HEK293 (cell line): ENCODE measurements at regions not wholly inside any gene's neighbourhood (a gene's known extent, or its start where the extent isn't known, plus 50 kb on each side); places are given as distances from the start of the nearest gene placed in this dataset.

ENCODE experiments used
- CTCF ChIA-PET: fragments of 350-600 bp; formaldehyde crosslinking; extraction: SDS; loops from one replicate; lab custom pipeline; 2021; ENCODE audit warnings: antibody characterized with exemption; lab: Yijun Ruan, JAX
- POLR2A ChIA-PET: fragments of 300-600 bp; formaldehyde crosslinking; extraction: SDS; loops from one replicate; lab custom pipeline; 2020; ENCODE audit warnings: antibody characterized with exemption, inconsistent platforms; lab: Yijun Ruan, JAX
- H3K27ac ChIP-seq: fragments of 200-500 bp; sonication (Bioruptor generic); 2 replicates; pipeline ENCODE4 v1.5.1; 2014; ENCODE audit warnings: low read depth, low read length, control low read depth, inconsistent platforms; ENCODE audit errors: extremely low read depth
- H3K36me3 ChIP-seq, 2 experiments: fragments of 200-500 bp in 1 of 2; sonication (Bioruptor generic) in 1 of 2; 1 replicate in 1 of 2; 2 replicates in 1 of 2; pipeline ENCODE4 v1.5.1; 2014 to 2017; ENCODE audit warnings: inconsistent platforms in 2 of 2, low read length in 2 of 2; ENCODE audit not compliant: control insufficient read depth in 2 of 2, insufficient read depth in 1 of 2
- H3K4me1 ChIP-seq: fragments of 200-500 bp; sonication (Bioruptor generic); 2 replicates; pipeline ENCODE4 v1.5.1; 2014; ENCODE audit warnings: mild to moderate bottlenecking, low read length, inconsistent platforms; ENCODE audit not compliant: control insufficient read depth, insufficient read depth
- H3K4me3 ChIP-seq: 2 replicates; pipeline ENCODE4 v1.5.1; 2011; ENCODE audit warnings: low read depth, mild to moderate bottlenecking, control low read depth, low read length, moderate library complexity
- H3K9me3 ChIP-seq: fragments of 200-500 bp; sonication (Bioruptor generic); 2 replicates; pipeline ENCODE4 v1.5.1; 2014; ENCODE audit warnings: low read depth, low read length, inconsistent platforms; ENCODE audit not compliant: control insufficient read depth, insufficient read depth
- EGR2 ChIP-seq: fragments of 450-650 bp; formaldehyde crosslinking; IDR thresholded peaks from 2 replicates; pipeline ENCODE4 v1.5.1; 2016; ENCODE audit warnings: low read depth, missing biosample characterization, missing genetic modification characterization
- HOXA7 ChIP-seq: sonication (generic); formaldehyde crosslinking; IDR thresholded peaks from 2 replicates; pipeline ENCODE4 v1.8.1; 2022; ENCODE audit warnings: missing genetic modification reagents, borderline replicate concordance
- IKZF3 ChIP-seq: fragments of 450-650 bp; IDR thresholded peaks from 2 replicates; pipeline ENCODE4 v1.5.0; 2018; ENCODE audit warnings: missing biosample characterization, mild to moderate bottlenecking, missing genetic modification characterization, moderate library complexity
- OSR2 ChIP-seq: fragments of 450-650 bp; formaldehyde crosslinking; IDR thresholded peaks from 2 replicates; pipeline ENCODE4 v1.5.1; 2016; ENCODE audit warnings: missing biosample characterization, missing genetic modification characterization
- REPIN1 ChIP-seq: fragments of 450-650 bp; formaldehyde crosslinking; IDR thresholded peaks from 2 replicates; pipeline ENCODE4 v1.5.1; 2017; ENCODE audit warnings: missing biosample characterization, missing genetic modification characterization, low read depth
- SCRT2 ChIP-seq: fragments of 450-650 bp; formaldehyde crosslinking; IDR thresholded peaks from 2 replicates; pipeline ENCODE4 v1.5.1; 2016; ENCODE audit warnings: missing biosample characterization, missing genetic modification characterization
- TRIM28 ChIP-seq: IDR thresholded peaks from 2 replicates; pipeline ENCODE4 v1.6.1; 2011; ENCODE audit warnings: low read length, control low read depth, borderline replicate concordance
- ZNF10 ChIP-seq: fragments of 450-650 bp; formaldehyde crosslinking; IDR thresholded peaks from 2 replicates; pipeline ENCODE4 v1.5.1; 2017; ENCODE audit warnings: missing biosample characterization, missing genetic modification characterization
- ZNF175 ChIP-seq: fragments of 450-650 bp; formaldehyde crosslinking; IDR thresholded peaks from 2 replicates; pipeline ENCODE4 v1.5.1; 2016; ENCODE audit warnings: missing biosample characterization, missing genetic modification characterization
- ZNF37A ChIP-seq: fragments of 450-650 bp; IDR thresholded peaks from 2 replicates; pipeline ENCODE4 v1.5.1; 2018; ENCODE audit warnings: missing biosample characterization, missing genetic modification characterization
- ZNF433 ChIP-seq: fragments of 450-650 bp; formaldehyde crosslinking; IDR thresholded peaks from 2 replicates; pipeline ENCODE4 v1.5.1; 2016; ENCODE audit warnings: missing biosample characterization, missing genetic modification characterization, low read depth
- ZNF529 ChIP-seq: fragments of 450-650 bp; formaldehyde crosslinking; IDR thresholded peaks from 2 replicates; pipeline ENCODE4 v1.5.1; 2017; ENCODE audit warnings: missing genetic modification characterization, missing biosample characterization; ENCODE audit not compliant: insufficient replicate concordance
- ZNF624 ChIP-seq: fragments of 450-650 bp; formaldehyde crosslinking; IDR thresholded peaks from 2 replicates; pipeline ENCODE4 v1.5.1; 2017; ENCODE audit warnings: missing biosample characterization, missing genetic modification characterization
- ZNF629 ChIP-seq: fragments of 450-650 bp; formaldehyde crosslinking; IDR thresholded peaks from 2 replicates; pipeline ENCODE4 v1.5.1; 2017; ENCODE audit warnings: missing biosample characterization, missing genetic modification characterization
- ZNF654 ChIP-seq: fragments of 450-650 bp; formaldehyde crosslinking; IDR thresholded peaks from 2 replicates; pipeline ENCODE4 v1.5.1; 2016; ENCODE audit warnings: low read depth, missing biosample characterization, missing genetic modification characterization
- ZNF76 ChIP-seq: fragments of 450-650 bp; formaldehyde crosslinking; IDR thresholded peaks from 2 replicates; pipeline ENCODE4; 2016; ENCODE audit warnings: low read depth, missing biosample characterization, missing genetic modification characterization, borderline replicate concordance
- ZNF843 ChIP-seq: fragments of 450-650 bp; formaldehyde crosslinking; IDR thresholded peaks from 2 replicates; pipeline ENCODE4 v1.5.1; 2016; ENCODE audit warnings: missing biosample characterization, missing genetic modification characterization
- ZSCAN30 ChIP-seq: fragments of 450-650 bp; IDR thresholded peaks from 2 replicates; pipeline ENCODE4 v1.5.1; 2018; ENCODE audit warnings: missing biosample characterization, mild to moderate bottlenecking, missing genetic modification characterization, moderate library complexity
- TF ChIP-seq, protein P1 (sequence below): fragments of 450-650 bp; formaldehyde crosslinking; IDR thresholded peaks from 2 replicates; pipeline ENCODE4 v1.5.1; 2016; ENCODE audit warnings: missing biosample characterization, missing genetic modification characterization
- TF ChIP-seq, protein P2 (sequence below): fragments of 450-650 bp; formaldehyde crosslinking; IDR thresholded peaks from 2 replicates; pipeline ENCODE4 v1.5.1; 2016; ENCODE audit warnings: missing biosample characterization, missing genetic modification characterization, low read depth
- TF ChIP-seq, protein P3 (sequence below): fragments of 450-650 bp; formaldehyde crosslinking; IDR thresholded peaks from 2 replicates; pipeline ENCODE4 v1.5.1; 2016; ENCODE audit warnings: missing biosample characterization, missing genetic modification characterization
- TF ChIP-seq, protein P4 (sequence below): fragments of 450-650 bp; formaldehyde crosslinking; IDR thresholded peaks from 2 replicates; pipeline ENCODE4 v1.5.1; 2016; ENCODE audit warnings: missing biosample characterization, missing genetic modification characterization, borderline replicate concordance

DNA sequence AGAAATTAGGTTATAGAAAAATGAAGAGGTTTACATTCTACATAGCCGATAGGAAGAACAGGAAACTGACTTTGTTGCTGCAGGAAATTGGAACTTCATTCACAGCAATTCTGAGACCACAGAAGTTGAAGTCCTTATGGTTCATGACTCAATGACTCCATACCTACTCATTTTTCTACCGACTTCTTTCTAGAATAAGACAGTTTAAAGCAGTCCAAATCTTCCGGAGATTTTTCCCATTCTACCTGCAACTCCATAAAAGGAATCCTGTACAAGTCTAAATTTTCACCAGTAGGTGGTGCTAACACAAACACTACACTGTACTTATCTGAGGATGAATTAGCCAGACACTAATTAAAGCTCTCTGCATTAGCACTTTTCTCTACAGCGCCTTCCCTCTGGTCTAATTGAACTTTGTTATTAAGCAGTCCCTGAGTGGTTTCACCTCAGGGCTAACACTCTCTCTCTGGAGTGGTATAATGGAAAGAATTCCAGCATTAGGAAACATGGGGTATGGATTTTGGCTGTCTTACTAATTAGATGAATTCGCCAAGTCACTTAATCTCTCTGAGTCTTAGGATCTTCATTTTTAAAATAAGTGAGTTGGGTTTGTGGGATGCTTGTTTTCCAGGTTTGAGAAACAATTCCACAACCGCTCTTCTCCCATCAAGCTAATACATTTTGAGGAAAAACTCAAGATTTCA, 167.9 kb downstream of the SMIM20 start:
- Histone ChIP-seq H3K4me3 (no peak overlapping the region), H3K36me3 (no peaks in the 10 kb centered on the region), H3K9me3 (no peaks in the 10 kb centered on the region), H3K4me1 (0 out of 2 replicates have a peak, but pooled peaks cover 2% of the 10 kb centered on the region), H3K27ac (no peak overlapping the region)
- ChIA-PET CTCF (interaction anchor here (0.5 to 3.0 kb wide), 14 partner anchors 9 to 547 kb away, joined by 3 to 18 read pairs (median 4); no protein-coding TSS in a partner anchor), POLR2A (interaction anchor here (1.0 kb wide), 1 partner anchor 237 kb away, joined by 4 read pairs; no protein-coding TSS in a partner anchor)
- peak; percentile 77 for TF ChIP-seq ZNF654 (tag by site-specific recombination)
- TF ChIP-seq, protein P1, sequence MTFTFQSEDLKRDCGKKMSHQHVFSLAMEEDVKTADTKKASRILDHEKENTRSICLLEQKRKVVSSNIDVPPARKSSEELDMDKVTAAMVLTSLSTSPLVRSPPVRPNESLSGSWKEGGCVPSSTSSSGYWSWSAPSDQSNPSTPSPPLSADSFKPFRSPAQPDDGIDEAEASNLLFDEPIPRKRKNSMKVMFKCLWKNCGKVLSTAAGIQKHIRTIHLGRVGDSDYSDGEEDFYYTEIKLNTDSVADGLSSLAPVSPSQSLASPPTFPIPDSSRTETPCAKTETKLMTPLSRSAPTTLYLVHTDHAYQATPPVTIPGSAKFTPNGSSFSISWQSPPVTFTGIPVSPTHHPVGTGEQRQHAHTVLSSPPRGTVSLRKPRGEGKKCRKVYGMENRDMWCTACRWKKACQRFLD = no peak
- TF ChIP-seq ZNF10 = no peak
- TF ChIP-seq EGR2 (tag by site-specific recombination) = no peak
- TF ChIP-seq TRIM28 = 0 out of 2 replicates have a peak, but pooled peaks have one; percentile 36
- TF ChIP-seq IKZF3 = peak; percentile 59

DNA sequence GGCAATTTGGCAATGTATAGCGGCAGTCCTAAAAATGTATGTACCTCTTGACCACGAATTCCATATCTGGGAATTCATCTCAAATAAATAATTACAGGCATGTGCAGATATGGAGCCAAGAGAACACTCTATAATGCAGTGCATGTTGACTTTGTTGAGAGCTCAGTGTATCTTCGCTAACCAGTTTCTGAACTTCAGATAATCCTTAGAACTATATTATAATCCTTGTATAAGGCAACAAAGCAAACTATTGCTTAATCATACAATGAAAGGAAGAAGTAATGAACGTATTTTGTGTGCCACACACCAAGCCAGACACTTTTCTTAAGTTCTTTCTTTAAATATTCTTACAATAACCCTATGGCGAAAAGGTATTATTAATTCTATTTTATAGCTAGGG, 168.5 kb downstream of the SMIM20 start:
- no peak overlapping the region for H3K4me3 ChIP-seq
- H3K9me3 ChIP-seq = no peaks in the 10 kb centered on the region
- TF ChIP-seq ZNF529 (tag by site-specific recombination) = no peak
- TF ChIP-seq REPIN1 (tag by site-specific recombination) = no peak
- no peak for TF ChIP-seq ZNF76 (tag by site-specific recombination)
- no peak for TF ChIP-seq ZNF624 (tag by site-specific recombination)
- TF ChIP-seq, protein P2, sequence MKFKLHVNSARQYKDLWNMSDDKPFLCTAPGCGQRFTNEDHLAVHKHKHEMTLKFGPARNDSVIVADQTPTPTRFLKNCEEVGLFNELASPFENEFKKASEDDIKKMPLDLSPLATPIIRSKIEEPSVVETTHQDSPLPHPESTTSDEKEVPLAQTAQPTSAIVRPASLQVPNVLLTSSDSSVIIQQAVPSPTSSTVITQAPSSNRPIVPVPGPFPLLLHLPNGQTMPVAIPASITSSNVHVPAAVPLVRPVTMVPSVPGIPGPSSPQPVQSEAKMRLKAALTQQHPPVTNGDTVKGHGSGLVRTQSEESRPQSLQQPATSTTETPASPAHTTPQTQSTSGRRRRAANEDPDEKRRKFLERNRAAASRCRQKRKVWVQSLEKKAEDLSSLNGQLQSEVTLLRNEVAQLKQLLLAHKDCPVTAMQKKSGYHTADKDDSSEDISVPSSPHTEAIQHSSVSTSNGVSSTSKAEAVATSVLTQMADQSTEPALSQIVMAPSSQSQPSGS (tag by site-specific recombination) = no peak
- TF ChIP-seq, protein P3, sequence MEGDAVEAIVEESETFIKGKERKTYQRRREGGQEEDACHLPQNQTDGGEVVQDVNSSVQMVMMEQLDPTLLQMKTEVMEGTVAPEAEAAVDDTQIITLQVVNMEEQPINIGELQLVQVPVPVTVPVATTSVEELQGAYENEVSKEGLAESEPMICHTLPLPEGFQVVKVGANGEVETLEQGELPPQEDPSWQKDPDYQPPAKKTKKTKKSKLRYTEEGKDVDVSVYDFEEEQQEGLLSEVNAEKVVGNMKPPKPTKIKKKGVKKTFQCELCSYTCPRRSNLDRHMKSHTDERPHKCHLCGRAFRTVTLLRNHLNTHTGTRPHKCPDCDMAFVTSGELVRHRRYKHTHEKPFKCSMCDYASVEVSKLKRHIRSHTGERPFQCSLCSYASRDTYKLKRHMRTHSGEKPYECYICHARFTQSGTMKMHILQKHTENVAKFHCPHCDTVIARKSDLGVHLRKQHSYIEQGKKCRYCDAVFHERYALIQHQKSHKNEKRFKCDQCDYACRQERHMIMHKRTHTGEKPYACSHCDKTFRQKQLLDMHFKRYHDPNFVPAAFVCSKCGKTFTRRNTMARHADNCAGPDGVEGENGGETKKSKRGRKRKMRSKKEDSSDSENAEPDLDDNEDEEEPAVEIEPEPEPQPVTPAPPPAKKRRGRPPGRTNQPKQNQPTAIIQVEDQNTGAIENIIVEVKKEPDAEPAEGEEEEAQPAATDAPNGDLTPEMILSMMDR (tag by site-specific recombination) = no peak
- no peak for TF ChIP-seq ZNF629
- CTCF ChIA-PET = interaction anchor here (0.5 to 3.0 kb wide), 17 partner anchors 10 to 547 kb away, joined by 3 to 18 read pairs (median 4); no protein-coding TSS in a partner anchor
- no peaks in the 10 kb centered on the region for H3K36me3 ChIP-seq
- POLR2A ChIA-PET = interaction anchor here (1.0 to 1.7 kb wide), 2 partner anchors 236 to 237 kb away, joined by 4 to 9 read pairs; no protein-coding TSS in a partner anchor
- 0 out of 2 replicates have a peak, but pooled peaks cover 2% of the 10 kb centered on the region for H3K4me1 ChIP-seq
- H3K27ac ChIP-seq = no peak overlapping the region

DNA sequence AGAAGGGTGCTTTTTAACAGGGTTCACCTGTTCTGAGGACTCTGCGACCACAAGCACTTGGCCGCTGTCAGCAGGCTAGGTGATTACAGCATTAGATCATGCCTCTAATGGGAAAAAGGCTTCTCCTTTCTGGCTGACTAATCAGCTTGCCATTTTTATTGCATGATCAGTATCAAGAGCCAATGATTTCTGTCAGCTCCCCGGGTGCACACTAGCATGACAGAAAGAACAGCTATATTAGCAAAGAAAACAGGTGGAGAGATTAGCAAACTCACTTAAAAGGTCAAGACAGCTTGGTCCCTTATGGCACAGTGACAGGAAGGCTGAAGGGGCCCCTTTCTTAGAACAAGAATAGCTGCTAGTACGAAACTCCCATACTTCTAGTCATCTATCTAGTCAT, 170.0 kb downstream of the SMIM20 start:
- 0 out of 2 replicates have a peak, but pooled peaks cover 2% of the 10 kb centered on the region for H3K4me1 ChIP-seq
- H3K27ac ChIP-seq = no peak overlapping the region
- POLR2A ChIA-PET = interaction anchor here (1.7 kb wide), 1 partner anchor 235 kb away, joined by 9 read pairs; no protein-coding TSS in a partner anchor
- TF ChIP-seq HOXA7 (CRISPR knock-in tag) = no peak
- TF ChIP-seq, protein P4, sequence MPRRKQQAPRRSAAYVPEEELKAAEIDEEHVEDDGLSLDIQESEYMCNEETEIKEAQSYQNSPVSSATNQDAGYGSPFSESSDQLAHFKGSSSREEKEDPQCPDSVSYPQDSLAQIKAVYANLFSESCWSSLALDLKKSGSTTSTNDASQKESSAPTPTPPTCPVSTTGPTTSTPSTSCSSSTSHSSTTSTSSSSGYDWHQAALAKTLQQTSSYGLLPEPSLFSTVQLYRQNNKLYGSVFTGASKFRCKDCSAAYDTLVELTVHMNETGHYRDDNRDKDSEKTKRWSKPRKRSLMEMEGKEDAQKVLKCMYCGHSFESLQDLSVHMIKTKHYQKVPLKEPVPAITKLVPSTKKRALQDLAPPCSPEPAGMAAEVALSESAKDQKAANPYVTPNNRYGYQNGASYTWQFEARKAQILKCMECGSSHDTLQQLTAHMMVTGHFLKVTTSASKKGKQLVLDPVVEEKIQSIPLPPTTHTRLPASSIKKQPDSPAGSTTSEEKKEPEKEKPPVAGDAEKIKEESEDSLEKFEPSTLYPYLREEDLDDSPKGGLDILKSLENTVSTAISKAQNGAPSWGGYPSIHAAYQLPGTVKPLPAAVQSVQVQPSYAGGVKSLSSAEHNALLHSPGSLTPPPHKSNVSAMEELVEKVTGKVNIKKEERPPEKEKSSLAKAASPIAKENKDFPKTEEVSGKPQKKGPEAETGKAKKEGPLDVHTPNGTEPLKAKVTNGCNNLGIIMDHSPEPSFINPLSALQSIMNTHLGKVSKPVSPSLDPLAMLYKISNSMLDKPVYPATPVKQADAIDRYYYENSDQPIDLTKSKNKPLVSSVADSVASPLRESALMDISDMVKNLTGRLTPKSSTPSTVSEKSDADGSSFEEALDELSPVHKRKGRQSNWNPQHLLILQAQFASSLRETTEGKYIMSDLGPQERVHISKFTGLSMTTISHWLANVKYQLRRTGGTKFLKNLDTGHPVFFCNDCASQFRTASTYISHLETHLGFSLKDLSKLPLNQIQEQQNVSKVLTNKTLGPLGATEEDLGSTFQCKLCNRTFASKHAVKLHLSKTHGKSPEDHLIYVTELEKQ (tag by site-specific recombination) = peak; percentile 60; the same call in 1 of the 2 replicates
- peak; percentile 64; the same call in 1 of the 2 replicates for TF ChIP-seq ZSCAN30
- no peak for TF ChIP-seq ZNF175 (tag by site-specific recombination)
- TF ChIP-seq OSR2 = peak; percentile 92
- TF ChIP-seq ZNF654 (tag by site-specific recombination) = no peak
- peak; percentile 78; the same call in 1 of the 2 replicates for TF ChIP-seq TRIM28
- TF ChIP-seq SCRT2 (tag by site-specific recombination) = peak; percentile 75
- no peak for TF ChIP-seq ZNF433 (tag by site-specific recombination)
- peak; percentile 94 for TF ChIP-seq ZNF843 (tag by site-specific recombination)
- no peak for TF ChIP-seq ZNF37A (tag by site-specific recombination)

More for the DNA sequence above, 170.0 kb downstream of the SMIM20 start:
- CTCF ChIA-PET = interaction anchor here (1.0 to 3.0 kb wide), 7 partner anchors 9 to 245 kb away, joined by 3 to 18 read pairs (median 8); no protein-coding TSS in a partner anchor
- H3K4me3 ChIP-seq = no peak overlapping the region
- H3K36me3 ChIP-seq = no peaks in the 10 kb centered on the region
- no peaks in the 10 kb centered on the region for H3K9me3 ChIP-seq
